SK-N-SH treated with all-trans-retinoic acid at 6 μM for 48 hours (cell line): ENCODE measurements at regions not wholly inside any gene's neighbourhood (a gene's known extent, or its start where the extent isn't known, plus 50 kb on each side); places are given as distances from the start of the nearest gene placed in this dataset.

ENCODE experiments used
- ATAC-seq: fragments of 200-7000 bp; cut with Tn5 transposase; 3 replicates; pipeline ENCODE4 v1.9.1; 2020; ENCODE audit warnings: mild to moderate bottlenecking, moderate library complexity
- ARNTL ChIP-seq: fragments of 450-650 bp; formaldehyde crosslinking; IDR thresholded peaks from 2 replicates; pipeline ENCODE4 v1.5.0; 2020; ENCODE audit warnings: low read depth, mild to moderate bottlenecking, moderate library complexity, borderline replicate concordance
- CSDC2 ChIP-seq: fragments of 250-450 bp; sonication (Bioruptor Pico); IDR thresholded peaks from 2 replicates; pipeline ENCODE4 v1.5.0; 2020; ENCODE audit warnings: mild to moderate bottlenecking, moderate library complexity
- CSRNP3 ChIP-seq: fragments of 250-450 bp; sonication (Bioruptor Pico); IDR thresholded peaks from 2 replicates; pipeline ENCODE4 v1.5.1; 2021; ENCODE audit warnings: mild to moderate bottlenecking, moderate library complexity
- ESRRG ChIP-seq: fragments of 250-450 bp; sonication (Bioruptor Pico); IDR thresholded peaks from 2 replicates; pipeline ENCODE4 v1.6.1; 2021; ENCODE audit warnings: mild to moderate bottlenecking
- GLIS3 ChIP-seq: fragments of 250-450 bp; sonication (Bioruptor Pico); IDR thresholded peaks from 2 replicates; pipeline ENCODE4 v1.5.0; 2020; ENCODE audit warnings: mild to moderate bottlenecking, moderate library complexity
- OSR1 ChIP-seq: fragments of 250-450 bp; sonication (Bioruptor Pico); IDR thresholded peaks from 2 replicates; pipeline ENCODE4 v1.8.0; 2022; ENCODE audit warnings: moderate library complexity, mild to moderate bottlenecking, inconsistent platforms
- PPARA ChIP-seq: fragments of 250-450 bp; sonication (Bioruptor Pico); IDR thresholded peaks from 2 replicates; pipeline ENCODE4 v1.5.0; 2020; ENCODE audit warnings: mild to moderate bottlenecking, borderline replicate concordance
- RARB ChIP-seq: fragments of 250-450 bp; sonication (Bioruptor Pico); IDR thresholded peaks from 2 replicates; pipeline ENCODE4 v1.8.0; 2021; ENCODE audit warnings: mild to moderate bottlenecking, moderate library complexity
- SNAI2 ChIP-seq: fragments of 250-450 bp; sonication (Bioruptor Pico); IDR thresholded peaks from 2 replicates; pipeline ENCODE4 v1.5.0; 2020; ENCODE audit warnings: mild to moderate bottlenecking, moderate library complexity
- TCF4 ChIP-seq: fragments of 250-450 bp; sonication (Bioruptor Pico); IDR thresholded peaks from 2 replicates; pipeline ENCODE4 v1.8.0; 2021; ENCODE audit warnings: mild to moderate bottlenecking, moderate library complexity, borderline replicate concordance
- TOX ChIP-seq: fragments of 250-450 bp; sonication (Bioruptor Pico); IDR thresholded peaks from 2 replicates; pipeline ENCODE4 v1.8.0; 2021; ENCODE audit warnings: mild to moderate bottlenecking, moderate library complexity, borderline replicate concordance
- ZC3H10 ChIP-seq: fragments of 250-450 bp; sonication (Bioruptor Pico); IDR thresholded peaks from 2 replicates; pipeline ENCODE4 v1.5.1; 2021; ENCODE audit warnings: mild to moderate bottlenecking, moderate library complexity
- ZFP3 ChIP-seq: fragments of 250-450 bp; sonication (Bioruptor Pico); IDR thresholded peaks from 2 replicates; pipeline ENCODE4 v1.5.0; 2020; ENCODE audit warnings: mild to moderate bottlenecking, moderate library complexity
- ZFP30 ChIP-seq: fragments of 450-650 bp; formaldehyde crosslinking; IDR thresholded peaks from 2 replicates; pipeline ENCODE4 v1.5.0; 2022; ENCODE audit warnings: mild to moderate bottlenecking, moderate library complexity
- ZNF70 ChIP-seq: fragments of 450-650 bp; formaldehyde crosslinking; IDR thresholded peaks from 2 replicates; pipeline ENCODE4 v1.5.0; 2020; ENCODE audit warnings: mild to moderate bottlenecking, moderate library complexity
- ZNF8 ChIP-seq: fragments of 450-650 bp; formaldehyde crosslinking; IDR thresholded peaks from 2 replicates; pipeline ENCODE4 v1.5.0; 2020; ENCODE audit warnings: mild to moderate bottlenecking, moderate library complexity
- TF ChIP-seq, protein P1 (sequence below): fragments of 250-450 bp; sonication (Bioruptor Pico); IDR thresholded peaks from 2 replicates; pipeline ENCODE4 v1.5.1; 2020; ENCODE audit warnings: low read depth, mild to moderate bottlenecking, moderate library complexity
- TF ChIP-seq, protein P2 (sequence below): fragments of 250-450 bp; sonication (Bioruptor Pico); IDR thresholded peaks from 2 replicates; pipeline ENCODE4 v1.8.0; 2021; ENCODE audit warnings: low read depth, mild to moderate bottlenecking, moderate library complexity, borderline replicate concordance
- TF ChIP-seq, protein P3 (sequence below): fragments of 250-450 bp; sonication (Bioruptor Pico); IDR thresholded peaks from 2 replicates; pipeline ENCODE4 v1.5.0; 2020; ENCODE audit warnings: mild to moderate bottlenecking, moderate library complexity
- TF ChIP-seq, protein P4 (sequence below): fragments of 250-450 bp; sonication (Bioruptor Pico); IDR thresholded peaks from 2 replicates; pipeline ENCODE4 v1.8.0; 2020; ENCODE audit warnings: mild to moderate bottlenecking, moderate library complexity, borderline replicate concordance

DNA sequence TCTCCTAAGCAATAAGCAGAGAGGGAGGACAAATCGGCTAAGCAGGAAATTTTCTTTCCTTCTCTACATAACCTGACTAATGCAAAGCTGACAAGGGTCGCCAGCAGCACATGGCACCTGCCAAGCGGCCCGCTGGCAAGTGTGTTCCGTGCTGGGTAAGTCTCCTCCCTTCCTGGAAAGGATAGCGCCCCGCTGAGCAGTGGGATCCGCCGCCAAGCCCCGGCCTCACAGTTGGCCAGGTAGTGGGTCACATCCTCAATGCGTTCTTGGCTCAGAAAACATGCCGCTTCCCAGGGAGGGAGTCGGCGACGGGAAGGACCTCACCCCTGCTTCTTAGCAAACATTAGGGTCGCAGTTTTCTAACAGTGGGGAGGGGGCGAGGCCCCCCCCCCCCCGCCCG, 488.9 kb upstream of the NUPR2 start:
- TF ChIP-seq PPARA = no peak
- no peak for TF ChIP-seq RARB (CRISPR knock-in tag)
- no peak for TF ChIP-seq ZNF70
- no peak for TF ChIP-seq SNAI2 (CRISPR knock-in tag)
- no peak for TF ChIP-seq TOX
- TF ChIP-seq, all 23 proteins: peak for 0
- ATAC-seq = no peak

DNA sequence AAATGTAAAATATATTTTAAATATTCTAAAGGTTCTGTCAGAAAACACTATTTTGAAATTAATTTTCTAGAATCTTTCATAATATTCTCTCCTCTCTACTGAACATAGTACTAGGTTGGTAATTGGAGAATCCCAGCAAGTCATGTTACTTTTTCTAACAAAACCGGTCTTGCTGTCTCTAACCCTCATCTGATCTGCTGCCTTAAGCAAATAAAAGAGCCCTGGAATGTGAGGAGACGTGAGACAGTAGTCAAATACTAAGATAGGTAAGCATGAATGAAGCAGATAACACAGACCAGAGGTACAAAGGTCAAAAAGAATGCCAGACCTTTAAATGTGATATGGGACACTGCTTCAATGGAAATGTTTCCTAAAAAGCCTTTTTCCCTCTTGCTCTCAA, 462.4 kb upstream of the NUPR2 start:
- no peak for ATAC-seq
- TF ChIP-seq TOX = no peak
- no peak for TF ChIP-seq ESRRG (CRISPR knock-in tag)
- TF ChIP-seq, protein P1, sequence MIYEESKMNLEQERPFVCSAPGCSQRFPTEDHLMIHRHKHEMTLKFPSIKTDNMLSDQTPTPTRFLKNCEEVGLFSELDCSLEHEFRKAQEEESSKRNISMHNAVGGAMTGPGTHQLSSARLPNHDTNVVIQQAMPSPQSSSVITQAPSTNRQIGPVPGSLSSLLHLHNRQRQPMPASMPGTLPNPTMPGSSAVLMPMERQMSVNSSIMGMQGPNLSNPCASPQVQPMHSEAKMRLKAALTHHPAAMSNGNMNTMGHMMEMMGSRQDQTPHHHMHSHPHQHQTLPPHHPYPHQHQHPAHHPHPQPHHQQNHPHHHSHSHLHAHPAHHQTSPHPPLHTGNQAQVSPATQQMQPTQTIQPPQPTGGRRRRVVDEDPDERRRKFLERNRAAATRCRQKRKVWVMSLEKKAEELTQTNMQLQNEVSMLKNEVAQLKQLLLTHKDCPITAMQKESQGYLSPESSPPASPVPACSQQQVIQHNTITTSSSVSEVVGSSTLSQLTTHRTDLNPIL (CRISPR knock-in tag) = no peak
- TF ChIP-seq ZNF8 (CRISPR knock-in tag) = no peak
- TF ChIP-seq GLIS3 (CRISPR knock-in tag) = no peak
- TF ChIP-seq ZC3H10 = no peak
- no peak for TF ChIP-seq CSRNP3
- TF ChIP-seq, protein P2, sequence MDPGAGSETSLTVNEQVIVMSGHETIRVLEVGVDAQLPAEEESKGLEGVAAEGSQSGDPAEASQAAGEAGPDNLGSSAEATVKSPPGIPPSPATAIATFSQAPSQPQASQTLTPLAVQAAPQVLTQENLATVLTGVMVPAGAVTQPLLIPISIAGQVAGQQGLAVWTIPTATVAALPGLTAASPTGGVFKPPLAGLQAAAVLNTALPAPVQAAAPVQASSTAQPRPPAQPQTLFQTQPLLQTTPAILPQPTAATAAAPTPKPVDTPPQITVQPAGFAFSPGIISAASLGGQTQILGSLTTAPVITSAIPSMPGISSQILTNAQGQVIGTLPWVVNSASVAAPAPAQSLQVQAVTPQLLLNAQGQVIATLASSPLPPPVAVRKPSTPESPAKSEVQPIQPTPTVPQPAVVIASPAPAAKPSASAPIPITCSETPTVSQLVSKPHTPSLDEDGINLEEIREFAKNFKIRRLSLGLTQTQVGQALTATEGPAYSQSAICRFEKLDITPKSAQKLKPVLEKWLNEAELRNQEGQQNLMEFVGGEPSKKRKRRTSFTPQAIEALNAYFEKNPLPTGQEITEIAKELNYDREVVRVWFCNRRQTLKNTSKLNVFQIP (CRISPR knock-in tag) = no peak
- TF ChIP-seq, protein P3, sequence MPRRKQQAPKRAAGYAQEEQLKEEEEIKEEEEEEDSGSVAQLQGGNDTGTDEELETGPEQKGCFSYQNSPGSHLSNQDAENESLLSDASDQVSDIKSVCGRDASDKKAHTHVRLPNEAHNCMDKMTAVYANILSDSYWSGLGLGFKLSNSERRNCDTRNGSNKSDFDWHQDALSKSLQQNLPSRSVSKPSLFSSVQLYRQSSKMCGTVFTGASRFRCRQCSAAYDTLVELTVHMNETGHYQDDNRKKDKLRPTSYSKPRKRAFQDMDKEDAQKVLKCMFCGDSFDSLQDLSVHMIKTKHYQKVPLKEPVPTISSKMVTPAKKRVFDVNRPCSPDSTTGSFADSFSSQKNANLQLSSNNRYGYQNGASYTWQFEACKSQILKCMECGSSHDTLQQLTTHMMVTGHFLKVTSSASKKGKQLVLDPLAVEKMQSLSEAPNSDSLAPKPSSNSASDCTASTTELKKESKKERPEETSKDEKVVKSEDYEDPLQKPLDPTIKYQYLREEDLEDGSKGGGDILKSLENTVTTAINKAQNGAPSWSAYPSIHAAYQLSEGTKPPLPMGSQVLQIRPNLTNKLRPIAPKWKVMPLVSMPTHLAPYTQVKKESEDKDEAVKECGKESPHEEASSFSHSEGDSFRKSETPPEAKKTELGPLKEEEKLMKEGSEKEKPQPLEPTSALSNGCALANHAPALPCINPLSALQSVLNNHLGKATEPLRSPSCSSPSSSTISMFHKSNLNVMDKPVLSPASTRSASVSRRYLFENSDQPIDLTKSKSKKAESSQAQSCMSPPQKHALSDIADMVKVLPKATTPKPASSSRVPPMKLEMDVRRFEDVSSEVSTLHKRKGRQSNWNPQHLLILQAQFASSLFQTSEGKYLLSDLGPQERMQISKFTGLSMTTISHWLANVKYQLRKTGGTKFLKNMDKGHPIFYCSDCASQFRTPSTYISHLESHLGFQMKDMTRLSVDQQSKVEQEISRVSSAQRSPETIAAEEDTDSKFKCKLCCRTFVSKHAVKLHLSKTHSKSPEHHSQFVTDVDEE = no peak
- no peak for TF ChIP-seq OSR1 (CRISPR knock-in tag)
- TF ChIP-seq PPARA = no peak
- no peak for TF ChIP-seq ZFP3 (CRISPR knock-in tag)
- TF ChIP-seq ARNTL (CRISPR knock-in tag) = no peak
- TF ChIP-seq SNAI2 (CRISPR knock-in tag) = no peak
- TF ChIP-seq CSDC2 = no peak
- TF ChIP-seq ZFP30 (CRISPR knock-in tag) = no peak
- TF ChIP-seq TCF4 (CRISPR knock-in tag) = no peak

GRCh38 chr7:56570968-56571367, 454.8 kb upstream of the NUPR2 start:
- ATAC-seq = no peak
- TF ChIP-seq ZNF70 (no peak), ZFP30 (CRISPR knock-in tag) (no peak)

DNA sequence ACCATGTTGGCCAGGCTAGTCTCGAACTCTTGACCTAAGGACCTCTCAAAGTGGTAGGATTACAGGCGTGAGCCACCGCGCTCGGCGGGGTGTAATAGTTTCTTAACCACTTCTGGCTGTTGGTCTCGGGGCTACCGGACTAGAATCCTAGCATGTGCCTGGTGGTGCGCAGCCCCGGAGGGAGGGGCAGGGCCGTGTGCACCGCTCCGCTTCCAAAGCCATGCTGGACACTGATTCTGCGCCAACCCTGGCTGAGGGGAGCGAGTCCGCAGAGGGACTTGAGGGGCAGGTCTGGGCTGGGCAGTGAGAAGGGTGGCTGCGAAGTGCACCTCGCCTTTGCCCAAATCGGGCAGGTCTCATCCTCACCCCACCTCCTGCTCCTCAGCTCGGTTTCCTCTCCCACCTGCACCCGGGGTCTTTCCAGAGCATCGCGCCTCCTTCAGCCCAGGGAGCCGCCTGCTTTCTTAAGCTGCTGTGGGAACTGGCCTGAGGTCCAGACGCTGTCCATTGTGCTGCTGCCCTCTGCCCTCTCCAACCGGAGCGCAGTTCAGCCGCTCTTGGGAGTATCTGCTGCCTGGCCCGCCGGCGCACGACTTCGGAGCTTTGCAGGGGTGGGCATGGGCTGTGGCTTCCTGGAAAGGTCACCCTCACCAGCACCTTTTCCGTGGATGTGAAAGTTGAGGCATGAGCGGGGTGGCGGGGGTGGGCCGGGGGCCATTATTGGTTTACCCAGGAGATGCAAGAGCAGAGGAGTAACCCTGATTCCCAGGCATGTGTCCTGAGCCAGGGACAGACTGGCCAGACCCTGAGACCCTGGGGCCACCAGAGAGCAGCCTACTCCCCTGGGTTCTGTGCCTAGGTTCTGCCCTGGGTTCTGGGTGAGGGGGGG, 422.6 kb upstream of the NUPR2 start:
- TF ChIP-seq, protein P4, sequence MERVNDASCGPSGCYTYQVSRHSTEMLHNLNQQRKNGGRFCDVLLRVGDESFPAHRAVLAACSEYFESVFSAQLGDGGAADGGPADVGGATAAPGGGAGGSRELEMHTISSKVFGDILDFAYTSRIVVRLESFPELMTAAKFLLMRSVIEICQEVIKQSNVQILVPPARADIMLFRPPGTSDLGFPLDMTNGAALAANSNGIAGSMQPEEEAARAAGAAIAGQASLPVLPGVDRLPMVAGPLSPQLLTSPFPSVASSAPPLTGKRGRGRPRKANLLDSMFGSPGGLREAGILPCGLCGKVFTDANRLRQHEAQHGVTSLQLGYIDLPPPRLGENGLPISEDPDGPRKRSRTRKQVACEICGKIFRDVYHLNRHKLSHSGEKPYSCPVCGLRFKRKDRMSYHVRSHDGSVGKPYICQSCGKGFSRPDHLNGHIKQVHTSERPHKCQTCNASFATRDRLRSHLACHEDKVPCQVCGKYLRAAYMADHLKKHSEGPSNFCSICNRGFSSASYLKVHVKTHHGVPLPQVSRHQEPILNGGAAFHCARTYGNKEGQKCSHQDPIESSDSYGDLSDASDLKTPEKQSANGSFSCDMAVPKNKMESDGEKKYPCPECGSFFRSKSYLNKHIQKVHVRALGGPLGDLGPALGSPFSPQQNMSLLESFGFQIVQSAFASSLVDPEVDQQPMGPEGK (CRISPR knock-in tag) = no peak
- TF ChIP-seq ZFP30 (CRISPR knock-in tag) = no peak
- TF ChIP-seq OSR1 (CRISPR knock-in tag) = no peak
- no peak for TF ChIP-seq ESRRG (CRISPR knock-in tag)
- TF ChIP-seq ZNF8 (CRISPR knock-in tag) = no peak
- TF ChIP-seq ZC3H10 = no peak
- TF ChIP-seq, protein P1 (CRISPR knock-in tag) = no peak
- no peak for TF ChIP-seq PPARA
- ATAC-seq = no peak
